ENCODE measurements at regions not wholly inside any gene's neighbourhood (a gene's known extent, or its start where the extent isn't known, plus 50 kb on each side); places are given as distances from the start of the nearest gene placed in this dataset.

GRCh38 chr2:39570614-39571013 is 95.1 kb upstream of the TMEM178A start:
- POLR2A ChIA-PET: no interaction called here
- H3K27me3 ChIP-seq (replicated peaks in 2 of 5; ENCODE audit: control insufficient read depth in 4 of 5, insufficient read depth in 5 of 5, low read length in 4 of 5): no peaks in the 10 kb centered on the region
- CTCF ChIA-PET: no interaction called here
- H3K36me3 ChIP-seq (ENCODE audit: control insufficient read depth in 4 of 4, insufficient read depth in 4 of 4, low read length in 3 of 4): no peaks in the 10 kb centered on the region
- DNase-seq: no peak
- no peak overlapping the region for H3K4me3 ChIP-seq (ENCODE audit: control insufficient read depth in 1 of 7, extremely low read depth in 1 of 7, insufficient read depth in 4 of 7, low read depth in 2 of 7, low read length in 6 of 7)
- H3K4me1 ChIP-seq (ENCODE audit: control extremely low read depth in 1 of 4, control insufficient read depth in 4 of 4, insufficient read depth in 4 of 4, low read length in 3 of 4): no peaks in the 10 kb centered on the region
- WGBS (ENCODE audit: insufficient coverage): no CpG with 5 or more reads among the region's 3 CpGs
- no peak overlapping the region for H3K27ac ChIP-seq (ENCODE audit: insufficient read depth in 1 of 2, low read depth in 1 of 2, low read length in 2 of 2, poor library complexity in 1 of 2, severe bottlenecking in 2 of 2)
- H3K9me3 ChIP-seq (ENCODE audit: control extremely low read depth in 1 of 5, control insufficient read depth in 4 of 5, insufficient read depth in 2 of 5, low read depth in 1 of 5, low read length in 4 of 5): peaks cover 0 to 5% (median 3%) of the 10 kb centered on the region in 5 experiments

- Histone ChIP-seq H3K4me3 (ENCODE audit: control insufficient read depth in 1 of 7, extremely low read depth in 1 of 7, insufficient read depth in 4 of 7, low read depth in 2 of 7, low read length in 6 of 7) (no peak overlapping the region), H3K4me1 (ENCODE audit: control extremely low read depth in 1 of 4, control insufficient read depth in 4 of 4, insufficient read depth in 4 of 4, low read length in 3 of 4) (no peaks in the 10 kb centered on the region), H3K9me3 (ENCODE audit: control extremely low read depth in 1 of 5, control insufficient read depth in 4 of 5, insufficient read depth in 2 of 5, low read depth in 1 of 5, low read length in 4 of 5) (peaks cover 0 to 5% (median 2%) of the 10 kb centered on the region in 5 experiments), H3K36me3 (ENCODE audit: control insufficient read depth in 4 of 4, insufficient read depth in 4 of 4, low read length in 3 of 4) (no peaks in the 10 kb centered on the region), H3K27me3 (replicated peaks in 2 of 5; ENCODE audit: control insufficient read depth in 4 of 5, insufficient read depth in 5 of 5, low read length in 4 of 5) (no peaks in the 10 kb centered on the region), H3K27ac (ENCODE audit: insufficient read depth in 1 of 2, low read depth in 1 of 2, low read length in 2 of 2, poor library complexity in 1 of 2, severe bottlenecking in 2 of 2) (no peak overlapping the region)
- ChIA-PET POLR2A (no interaction called here), CTCF (interaction anchor here (0.6 kb wide), 1 partner anchor 23 kb away, joined by 3 read pairs; no protein-coding TSS in a partner anchor)
- no peak for DNase-seq
- 97% methylated on average over 3 of the region's 6 CpGs for WGBS (ENCODE audit: insufficient coverage)
These were observed 94.5 kb upstream of the TMEM178A start for GRCh38 chr2:39571111-39571731.

- no peak for DNase-seq
- Histone ChIP-seq H3K4me3 (ENCODE audit: control insufficient read depth in 1 of 7, extremely low read depth in 1 of 7, insufficient read depth in 4 of 7, low read depth in 2 of 7, low read length in 6 of 7) (no peak overlapping the region), H3K9me3 (ENCODE audit: control extremely low read depth in 1 of 5, control insufficient read depth in 4 of 5, insufficient read depth in 2 of 5, low read depth in 1 of 5, low read length in 4 of 5) (no peaks in the 10 kb centered on the region), H3K27ac (ENCODE audit: insufficient read depth in 1 of 2, low read depth in 1 of 2, low read length in 2 of 2, poor library complexity in 1 of 2, severe bottlenecking in 2 of 2) (no peak overlapping the region), H3K4me1 (ENCODE audit: control extremely low read depth in 1 of 4, control insufficient read depth in 4 of 4, insufficient read depth in 4 of 4, low read length in 3 of 4) (no peaks in the 10 kb centered on the region), H3K27me3 (replicated peaks in 2 of 5; ENCODE audit: control insufficient read depth in 4 of 5, insufficient read depth in 5 of 5, low read length in 4 of 5) (no peaks in the 10 kb centered on the region), H3K36me3 (ENCODE audit: control insufficient read depth in 4 of 4, insufficient read depth in 4 of 4, low read length in 3 of 4) (no peaks in the 10 kb centered on the region)
- POLR2A ChIA-PET: no interaction called here
- CTCF ChIA-PET: interaction anchor here (0.6 kb wide), 1 partner anchor 11 kb away, joined by 4 read pairs; no protein-coding TSS in a partner anchor
- no CpG with 5 or more reads among the region's 1 CpG for WGBS (ENCODE audit: insufficient coverage)
These were observed 92.4 kb upstream of the TMEM178A start for GRCh38 chr2:39573276-39573675.

- WGBS (ENCODE audit: insufficient coverage): no CpG with 5 or more reads among the region's 1 CpG
- peaks cover 0 to 11% (median 3%) of the 10 kb centered on the region in 5 experiments for H3K9me3 ChIP-seq (ENCODE audit: control extremely low read depth in 1 of 5, control insufficient read depth in 4 of 5, insufficient read depth in 2 of 5, low read depth in 1 of 5, low read length in 4 of 5)
- ChIA-PET CTCF (interaction anchor here (2.0 kb wide), 1 partner anchor 10 kb away, joined by 6 read pairs; no protein-coding TSS in a partner anchor), POLR2A (interaction anchor here (0.6 kb wide), 2 partner anchors 13 to 182 kb away, joined by 4 to 5 read pairs; no protein-coding TSS in a partner anchor)
- H3K4me1 ChIP-seq (ENCODE audit: control extremely low read depth in 1 of 4, control insufficient read depth in 4 of 4, insufficient read depth in 4 of 4, low read length in 3 of 4): no peaks in the 10 kb centered on the region
- H3K4me3 ChIP-seq (ENCODE audit: control insufficient read depth in 1 of 7, extremely low read depth in 1 of 7, insufficient read depth in 4 of 7, low read depth in 2 of 7, low read length in 6 of 7): no peak overlapping the region
- no peak overlapping the region for H3K27ac ChIP-seq (ENCODE audit: insufficient read depth in 1 of 2, low read depth in 1 of 2, low read length in 2 of 2, poor library complexity in 1 of 2, severe bottlenecking in 2 of 2)
- no peaks in the 10 kb centered on the region for H3K27me3 ChIP-seq (replicated peaks in 2 of 5; ENCODE audit: control insufficient read depth in 4 of 5, insufficient read depth in 5 of 5, low read length in 4 of 5)
- no peaks in the 10 kb centered on the region for H3K36me3 ChIP-seq (ENCODE audit: control insufficient read depth in 4 of 4, insufficient read depth in 4 of 4, low read length in 3 of 4)
- no peak for DNase-seq
These were observed 83.9 kb upstream of the TMEM178A start for GRCh38 chr2:39581866-39582265.

GRCh38 chr2:39583213-39583612 is 82.5 kb upstream of the TMEM178A start:
- CTCF ChIA-PET: no interaction called here

GRCh38 chr2:39583781-39584180 is 81.9 kb upstream of the TMEM178A start:
- Histone ChIP-seq H3K27ac (ENCODE audit: insufficient read depth in 1 of 2, low read depth in 1 of 2, low read length in 2 of 2, poor library complexity in 1 of 2, severe bottlenecking in 2 of 2) (no peak overlapping the region), H3K4me1 (ENCODE audit: control extremely low read depth in 1 of 4, control insufficient read depth in 4 of 4, insufficient read depth in 4 of 4, low read length in 3 of 4) (no peaks in the 10 kb centered on the region), H3K36me3 (ENCODE audit: control insufficient read depth in 4 of 4, insufficient read depth in 4 of 4, low read length in 3 of 4) (no peaks in the 10 kb centered on the region), H3K9me3 (ENCODE audit: control extremely low read depth in 1 of 5, control insufficient read depth in 4 of 5, insufficient read depth in 2 of 5, low read depth in 1 of 5, low read length in 4 of 5) (peaks cover 0 to 21% (median 5%) of the 10 kb centered on the region in 5 experiments), H3K27me3 (replicated peaks in 2 of 5; ENCODE audit: control insufficient read depth in 4 of 5, insufficient read depth in 5 of 5, low read length in 4 of 5) (no peaks in the 10 kb centered on the region), H3K4me3 (ENCODE audit: control insufficient read depth in 1 of 7, extremely low read depth in 1 of 7, insufficient read depth in 4 of 7, low read depth in 2 of 7, low read length in 6 of 7) (no peak overlapping the region)
- no peak for DNase-seq
- CTCF ChIA-PET: no interaction called here
- WGBS (ENCODE audit: insufficient coverage): 100% methylated on average over 5 of the region's 6 CpGs
- POLR2A ChIA-PET: no interaction called here

More at GRCh38 chr2:39583213-39583612, 82.5 kb upstream of the TMEM178A start:
- Histone ChIP-seq H3K36me3 (ENCODE audit: control insufficient read depth in 4 of 4, insufficient read depth in 4 of 4, low read length in 3 of 4) (no peaks in the 10 kb centered on the region), H3K4me1 (ENCODE audit: control extremely low read depth in 1 of 4, control insufficient read depth in 4 of 4, insufficient read depth in 4 of 4, low read length in 3 of 4) (no peaks in the 10 kb centered on the region), H3K27ac (ENCODE audit: insufficient read depth in 1 of 2, low read depth in 1 of 2, low read length in 2 of 2, poor library complexity in 1 of 2, severe bottlenecking in 2 of 2) (no peak overlapping the region), H3K9me3 (ENCODE audit: control extremely low read depth in 1 of 5, control insufficient read depth in 4 of 5, insufficient read depth in 2 of 5, low read depth in 1 of 5, low read length in 4 of 5) (peaks cover 0 to 20% (median 5%) of the 10 kb centered on the region in 5 experiments), H3K4me3 (ENCODE audit: control insufficient read depth in 1 of 7, extremely low read depth in 1 of 7, insufficient read depth in 4 of 7, low read depth in 2 of 7, low read length in 6 of 7) (no peak overlapping the region), H3K27me3 (replicated peaks in 2 of 5; ENCODE audit: control insufficient read depth in 4 of 5, insufficient read depth in 5 of 5, low read length in 4 of 5) (no peaks in the 10 kb centered on the region)
- no CpG with 5 or more reads among the region's 2 CpGs for WGBS (ENCODE audit: insufficient coverage)
- POLR2A ChIA-PET: no interaction called here
- DNase-seq: no peak

- DNase-seq: no peak
- H3K27me3 ChIP-seq (replicated peaks in 2 of 5; ENCODE audit: control insufficient read depth in 4 of 5, insufficient read depth in 5 of 5, low read length in 4 of 5): no peaks in the 10 kb centered on the region
- H3K4me1 ChIP-seq (ENCODE audit: control extremely low read depth in 1 of 4, control insufficient read depth in 4 of 4, insufficient read depth in 4 of 4, low read length in 3 of 4): no peaks in the 10 kb centered on the region
- POLR2A ChIA-PET: no interaction called here
- 100% methylated on average over 4 of the region's 5 CpGs for WGBS (ENCODE audit: insufficient coverage)
- peaks cover 0 to 21% (median 5%) of the 10 kb centered on the region in 5 experiments for H3K9me3 ChIP-seq (ENCODE audit: control extremely low read depth in 1 of 5, control insufficient read depth in 4 of 5, insufficient read depth in 2 of 5, low read depth in 1 of 5, low read length in 4 of 5)
- H3K4me3 ChIP-seq (ENCODE audit: control insufficient read depth in 1 of 7, extremely low read depth in 1 of 7, insufficient read depth in 4 of 7, low read depth in 2 of 7, low read length in 6 of 7): no peak overlapping the region
- H3K36me3 ChIP-seq (ENCODE audit: control insufficient read depth in 4 of 4, insufficient read depth in 4 of 4, low read length in 3 of 4): no peaks in the 10 kb centered on the region
- no peak overlapping the region for H3K27ac ChIP-seq (ENCODE audit: insufficient read depth in 1 of 2, low read depth in 1 of 2, low read length in 2 of 2, poor library complexity in 1 of 2, severe bottlenecking in 2 of 2)
- CTCF ChIA-PET: no interaction called here
These were observed 81.3 kb upstream of the TMEM178A start for GRCh38 chr2:39584283-39584965.
